ENCODE measurements at regions not wholly inside any gene's neighbourhood (a gene's known extent, or its start where the extent isn't known, plus 50 kb on each side); places are given as distances from the start of the nearest gene placed in this dataset.

DNA sequence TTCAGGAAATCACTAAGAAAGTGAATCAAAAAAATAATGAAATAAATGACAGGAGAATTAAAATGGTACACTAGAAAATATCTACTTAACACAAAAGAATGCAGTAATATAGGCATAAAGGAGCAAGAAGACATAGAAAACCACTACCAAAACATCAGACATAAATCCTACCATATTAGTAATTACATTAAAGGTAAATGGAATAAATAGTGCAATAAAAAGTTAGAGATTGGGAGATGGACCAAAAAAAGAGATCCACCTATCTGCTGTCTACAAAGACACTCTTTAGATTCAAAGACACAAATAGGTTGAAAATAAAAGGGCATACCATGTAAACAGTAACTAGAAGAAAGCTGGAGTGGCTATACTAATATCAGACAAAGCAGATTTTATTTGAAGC, 167.0 kb upstream of the SAMSN1 start:
- DNase-seq (ENCODE audit: low read depth, low spot score), result no peak
- H2AFZ ChIP-seq (ENCODE audit: control insufficient read depth, low read depth, low read length), result no peak overlapping the region
- FAIRE-seq, result no peak
- H3K4me1 ChIP-seq (ENCODE audit: control insufficient read depth, insufficient read depth, low read length), result no peaks in the 10 kb centered on the region
- RAD21 ChIA-PET (ENCODE audit: unreplicated experiment), result no interaction called here
- CTCF ChIA-PET, result no interaction called here
- H3K27ac ChIP-seq (ENCODE audit: control insufficient read depth, insufficient read depth), result no peak overlapping the region
- H4K20me1 ChIP-seq (ENCODE audit: control insufficient read depth, insufficient read depth), result no peaks in the 10 kb centered on the region
- no peaks in the 10 kb centered on the region for H3K79me2 ChIP-seq (ENCODE audit: control insufficient read depth, insufficient read depth, low read length)
- intact Hi-C loops (cut with micrococcal nuclease; ENCODE audit: unreplicated experiment) (no loop called here), in situ Hi-C loops (cut with MboI) (no loop called here)
- no peak for ATAC-seq
- H3K36me3 ChIP-seq (ENCODE audit: control insufficient read depth in 2 of 2, insufficient read depth in 2 of 2, low read length in 1 of 2), result no peaks in the 10 kb centered on the region
- H3K9ac ChIP-seq (ENCODE audit: control insufficient read depth, insufficient read depth, low read length), result no peak overlapping the region
- H3K4me2 ChIP-seq (ENCODE audit: control insufficient read depth, insufficient read depth), result no peak overlapping the region
- SMC1A ChIA-PET (ENCODE audit: uncharacterized antibody, unreplicated experiment), result no interaction called here
- no peaks in the 10 kb centered on the region for H3K27me3 ChIP-seq (replicated peaks in 1 of 2; ENCODE audit: control insufficient read depth in 2 of 2, insufficient read depth in 2 of 2, low read length in 1 of 2)
- POLR2A ChIA-PET, result no interaction called here
- no TSS peak for BruUV-seq (replicated peaks)
- no peaks in the 10 kb centered on the region; the same call in 1 of the 3 replicates for H3K9me3 ChIP-seq (replicated peaks; ENCODE audit: control insufficient read depth, insufficient read depth, low read length)
- H3K4me3 ChIP-seq, result no peak overlapping the region
- TF ChIP-seq NFYA (IDR thresholded peaks at IDR 0.05; ENCODE audit: borderline replicate concordance, low read depth, low read length), result no peak
- no peak for TF ChIP-seq SMARCA5 (IDR thresholded peaks at IDR 0.05)
- TF ChIP-seq EZH2 (IDR thresholded peaks at IDR 0.05; ENCODE audit: borderline replicate concordance, control insufficient read depth, low read depth, low read length), result no peak
- TF ChIP-seq BACH1 (IDR thresholded peaks at IDR 0.05; ENCODE audit: borderline replicate concordance), result no peak
- TF ChIP-seq CBX5 (IDR thresholded peaks at IDR 0.05; ENCODE audit: low read depth), result no peak
- TF ChIP-seq SIN3A (IDR thresholded peaks at IDR 0.05; ENCODE audit: low read depth, low read length), result no peak
- no peak for TF ChIP-seq PML (IDR thresholded peaks at IDR 0.05; ENCODE audit: low read length)

DNA sequence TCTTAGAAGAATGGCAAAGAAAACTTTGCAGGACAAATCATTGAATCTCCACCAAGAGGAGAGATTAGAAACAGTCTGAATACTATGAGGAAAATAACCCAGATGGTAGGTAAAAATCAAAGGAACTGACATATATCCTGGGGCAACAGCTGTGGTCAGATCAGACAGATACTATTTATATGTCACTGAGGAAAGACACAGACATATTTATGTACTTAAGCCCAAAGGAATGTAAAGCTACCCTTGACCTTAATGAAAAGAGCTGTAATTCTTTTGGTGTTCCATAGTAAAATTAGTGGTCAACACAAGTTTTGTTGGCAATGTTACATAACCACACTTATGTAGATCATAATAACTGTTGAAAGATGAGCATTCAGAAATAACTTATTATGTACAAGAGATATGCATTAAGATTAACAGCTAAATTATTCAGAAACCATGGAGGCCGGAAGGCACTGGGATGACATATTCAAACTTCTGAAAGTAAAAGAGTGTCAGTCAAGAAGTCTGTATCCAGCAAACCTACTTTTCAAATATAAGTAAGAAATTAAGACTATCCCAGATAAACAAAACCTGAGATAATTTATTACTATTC, 166.1 kb upstream of the SAMSN1 start:
- TF ChIP-seq LARP7 (IDR thresholded peaks at IDR 0.05) (no peak), BACH1 (IDR thresholded peaks at IDR 0.05; ENCODE audit: borderline replicate concordance) (no peak)
- TF ChIP-seq, protein P1, sequence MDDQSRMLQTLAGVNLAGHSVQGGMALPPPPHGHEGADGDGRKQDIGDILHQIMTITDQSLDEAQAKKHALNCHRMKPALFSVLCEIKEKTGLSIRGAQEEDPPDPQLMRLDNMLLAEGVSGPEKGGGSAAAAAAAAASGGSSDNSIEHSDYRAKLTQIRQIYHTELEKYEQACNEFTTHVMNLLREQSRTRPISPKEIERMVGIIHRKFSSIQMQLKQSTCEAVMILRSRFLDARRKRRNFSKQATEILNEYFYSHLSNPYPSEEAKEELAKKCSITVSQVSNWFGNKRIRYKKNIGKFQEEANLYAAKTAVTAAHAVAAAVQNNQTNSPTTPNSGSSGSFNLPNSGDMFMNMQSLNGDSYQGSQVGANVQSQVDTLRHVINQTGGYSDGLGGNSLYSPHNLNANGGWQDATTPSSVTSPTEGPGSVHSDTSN (IDR thresholded peaks at IDR 0.05; ENCODE audit: insufficient replicate concordance, low read depth, low read length), result no peak
- no peak for DNase-seq (ENCODE audit: low read depth, low spot score)
- Histone ChIP-seq H3K27ac (ENCODE audit: control insufficient read depth, insufficient read depth) (no peak overlapping the region), H3K4me3 (no peak overlapping the region), H3K4me1 (ENCODE audit: control insufficient read depth, insufficient read depth, low read length) (no peaks in the 10 kb centered on the region), H3K79me2 (ENCODE audit: control insufficient read depth, insufficient read depth, low read length) (no peaks in the 10 kb centered on the region), H4K20me1 (ENCODE audit: control insufficient read depth, insufficient read depth) (no peaks in the 10 kb centered on the region), H3K9ac (ENCODE audit: control insufficient read depth, insufficient read depth, low read length) (no peak overlapping the region), H2AFZ (ENCODE audit: control insufficient read depth, low read depth, low read length) (no peak overlapping the region), H3K27me3 (replicated peaks in 1 of 2; ENCODE audit: control insufficient read depth in 2 of 2, insufficient read depth in 2 of 2, low read length in 1 of 2) (no peaks in the 10 kb centered on the region), H3K9me3 (replicated peaks; ENCODE audit: control insufficient read depth, insufficient read depth, low read length) (no peaks in the 10 kb centered on the region; the same call in 1 of the 3 replicates), H3K36me3 (ENCODE audit: control insufficient read depth in 2 of 2, insufficient read depth in 2 of 2, low read length in 1 of 2) (no peaks in the 10 kb centered on the region), H3K4me2 (ENCODE audit: control insufficient read depth, insufficient read depth) (no peak overlapping the region)
- ATAC-seq, result no peak
- CTCF ChIA-PET, result interaction anchor here (1.4 kb wide), 1 partner anchor 24 kb away, joined by 4 read pairs; no protein-coding TSS in a partner anchor
- SMC1A ChIA-PET (ENCODE audit: uncharacterized antibody, unreplicated experiment), result no interaction called here
- BruUV-seq (replicated peaks), result no TSS peak
- FAIRE-seq, result no peak
- 96% methylated on average over 1 of the region's 1 CpG for WGBS (ENCODE audit: insufficient coverage, insufficient replicate concordance, low lambda C conversion rate, missing lambda C conversion rate)
- RAD21 ChIA-PET (ENCODE audit: unreplicated experiment), result no interaction called here
- in situ Hi-C loops (cut with MboI), result no loop called here
- intact Hi-C loops (cut with micrococcal nuclease; ENCODE audit: unreplicated experiment), result no loop called here
- POLR2A ChIA-PET, result no interaction called here
